ENCODE measurements at regions not wholly inside any gene's neighbourhood (a gene's known extent, or its start where the extent isn't known, plus 50 kb on each side); places are given as distances from the start of the nearest gene placed in this dataset.

GRCh38 chr1:95806171-95806570, 572.2 kb downstream of the RWDD3 start:
- TF ChIP-seq CTCF (IDR thresholded peaks at IDR 0.05) (no peak), EP300 (IDR thresholded peaks at IDR 0.05) (no peak), POLR2A (IDR thresholded peaks at IDR 0.05; ENCODE audit: low read depth) (no peak)
